ENCODE measurements at regions not wholly inside any gene's neighbourhood (a gene's known extent, or its start where the extent isn't known, plus 50 kb on each side); places are given as distances from the start of the nearest gene placed in this dataset.

DNA sequence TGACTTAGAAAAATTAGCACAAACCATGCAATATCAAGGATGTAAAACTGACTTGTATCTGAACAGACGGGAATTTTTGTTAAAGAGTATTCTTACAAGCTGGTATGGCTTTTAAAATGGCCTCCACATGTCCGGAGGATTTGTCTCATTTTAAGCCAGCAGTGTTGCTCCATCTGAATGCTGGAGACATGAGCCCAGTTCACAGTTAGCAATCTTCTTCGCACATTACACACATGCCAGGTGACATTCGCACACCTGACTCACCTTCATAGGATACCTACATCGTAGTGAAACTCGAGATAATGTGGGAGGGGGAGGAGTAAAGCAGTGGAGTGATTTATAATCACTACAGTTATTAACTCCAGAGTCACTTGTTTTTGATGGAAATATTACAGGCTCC, 231.8 kb upstream of the RBBP8 start:
- H3K27ac Mint-ChIP-seq: peak overlapping the region; percentile 48
- no peaks in the 10 kb centered on the region for H3K27me3 Mint-ChIP-seq (ENCODE audit: low read depth)
- H3K36me3 Mint-ChIP-seq: peaks cover 7% of the 10 kb centered on the region
- no peak for DNase-seq (ENCODE audit: low spot score in 2 of 2, unreplicated experiment in 2 of 2)
- TF ChIP-seq, protein P1, sequence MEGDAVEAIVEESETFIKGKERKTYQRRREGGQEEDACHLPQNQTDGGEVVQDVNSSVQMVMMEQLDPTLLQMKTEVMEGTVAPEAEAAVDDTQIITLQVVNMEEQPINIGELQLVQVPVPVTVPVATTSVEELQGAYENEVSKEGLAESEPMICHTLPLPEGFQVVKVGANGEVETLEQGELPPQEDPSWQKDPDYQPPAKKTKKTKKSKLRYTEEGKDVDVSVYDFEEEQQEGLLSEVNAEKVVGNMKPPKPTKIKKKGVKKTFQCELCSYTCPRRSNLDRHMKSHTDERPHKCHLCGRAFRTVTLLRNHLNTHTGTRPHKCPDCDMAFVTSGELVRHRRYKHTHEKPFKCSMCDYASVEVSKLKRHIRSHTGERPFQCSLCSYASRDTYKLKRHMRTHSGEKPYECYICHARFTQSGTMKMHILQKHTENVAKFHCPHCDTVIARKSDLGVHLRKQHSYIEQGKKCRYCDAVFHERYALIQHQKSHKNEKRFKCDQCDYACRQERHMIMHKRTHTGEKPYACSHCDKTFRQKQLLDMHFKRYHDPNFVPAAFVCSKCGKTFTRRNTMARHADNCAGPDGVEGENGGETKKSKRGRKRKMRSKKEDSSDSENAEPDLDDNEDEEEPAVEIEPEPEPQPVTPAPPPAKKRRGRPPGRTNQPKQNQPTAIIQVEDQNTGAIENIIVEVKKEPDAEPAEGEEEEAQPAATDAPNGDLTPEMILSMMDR (IDR thresholded peaks at IDR 0.05; ENCODE audit: unreplicated experiment): no peak
- no peak overlapping the region for H3K4me3 Mint-ChIP-seq
- H3K9me3 Mint-ChIP-seq: peaks cover 11% of the 10 kb centered on the region
- peaks cover 41% of the 10 kb centered on the region for H3K4me1 Mint-ChIP-seq

- H3K36me3 Mint-ChIP-seq: peaks cover 7% of the 10 kb centered on the region
- H3K27ac Mint-ChIP-seq: peak overlapping the region; percentile 84
- no peaks in the 10 kb centered on the region for H3K27me3 Mint-ChIP-seq (ENCODE audit: low read depth)
- no peak overlapping the region for H3K4me3 Mint-ChIP-seq
- peaks cover 39% of the 10 kb centered on the region for H3K4me1 Mint-ChIP-seq
- no peak for DNase-seq (ENCODE audit: low spot score in 2 of 2, unreplicated experiment in 2 of 2)
- TF ChIP-seq, protein P1 (IDR thresholded peaks at IDR 0.05; ENCODE audit: unreplicated experiment): no peak
- peaks cover 11% of the 10 kb centered on the region for H3K9me3 Mint-ChIP-seq
Observed at GRCh38 chr18:22701795-22702194, 231.3 kb upstream of the RBBP8 start.

GRCh38 chr18:22702806-22703205, 230.3 kb upstream of the RBBP8 start:
- Mint-ChIP-seq H3K36me3 (peaks cover 5% of the 10 kb centered on the region), H3K27ac (peak overlapping the region; percentile 84), H3K4me1 (peaks cover 39% of the 10 kb centered on the region), H3K27me3 (ENCODE audit: low read depth) (no peaks in the 10 kb centered on the region), H3K4me3 (no peak overlapping the region), H3K9me3 (peaks cover 11% of the 10 kb centered on the region)
- DNase-seq (ENCODE audit: low spot score in 2 of 2, unreplicated experiment in 2 of 2): no peak
- TF ChIP-seq, protein P1 (IDR thresholded peaks at IDR 0.05; ENCODE audit: unreplicated experiment): no peak

DNA sequence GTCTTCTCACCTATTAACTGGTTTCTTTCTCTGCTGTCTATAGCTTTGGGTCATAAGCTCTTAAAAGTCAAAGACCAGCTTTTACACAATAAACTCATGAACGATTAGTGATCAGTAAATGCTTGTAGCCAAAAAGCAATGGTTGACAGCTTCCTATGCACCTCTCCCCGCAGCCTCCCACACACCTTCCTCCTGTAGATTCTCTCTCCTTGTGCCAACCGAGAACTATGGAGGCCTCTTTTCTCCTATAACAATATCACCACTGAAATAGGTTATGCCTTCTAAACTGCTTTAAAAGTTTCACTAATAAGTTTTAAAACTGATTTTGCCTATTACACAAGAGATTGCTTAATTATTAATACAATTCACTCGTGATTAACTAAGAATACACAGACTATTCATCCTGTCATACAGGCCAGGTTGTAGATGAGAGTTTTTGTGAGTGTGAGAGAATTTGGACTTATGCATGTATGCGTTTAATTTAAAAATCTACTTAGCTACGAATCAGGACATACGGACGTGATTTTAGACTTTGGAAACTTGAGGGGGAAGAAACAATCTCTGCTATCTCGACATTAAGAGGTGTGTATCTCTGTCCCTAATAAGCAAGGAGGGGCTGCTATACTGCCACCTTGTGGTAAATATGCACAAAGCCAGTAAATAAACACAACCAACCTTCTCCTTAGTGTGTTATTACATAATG, 229.1 kb upstream of the RBBP8 start:
- H3K9me3 Mint-ChIP-seq: peaks cover 11% of the 10 kb centered on the region
- H3K4me3 Mint-ChIP-seq: no peak overlapping the region
- H3K27ac Mint-ChIP-seq: peak overlapping the region; percentile 76
- H3K4me1 Mint-ChIP-seq: peaks cover 40% of the 10 kb centered on the region
- H3K27me3 Mint-ChIP-seq (ENCODE audit: low read depth): no peaks in the 10 kb centered on the region
- H3K36me3 Mint-ChIP-seq: peaks cover 5% of the 10 kb centered on the region
- TF ChIP-seq, protein P1 (IDR thresholded peaks at IDR 0.05; ENCODE audit: unreplicated experiment): peak; percentile 77
- no peak for DNase-seq (ENCODE audit: low spot score in 2 of 2, unreplicated experiment in 2 of 2)

DNA sequence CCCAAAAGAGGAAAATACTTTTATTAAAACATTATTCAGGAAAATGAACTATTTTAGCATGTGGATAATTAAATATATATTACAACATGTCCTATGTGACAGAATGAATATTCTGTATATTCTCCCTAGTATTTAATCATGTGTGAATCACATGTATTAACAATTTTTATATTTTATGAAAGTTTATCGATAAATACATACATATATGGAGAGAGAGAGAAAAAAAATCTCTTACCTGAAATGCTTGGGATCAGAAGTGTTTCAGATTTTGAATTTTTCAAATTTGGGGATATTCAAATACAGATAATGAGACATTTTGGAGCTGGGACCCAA, 228.6 kb upstream of the RBBP8 start:
- TF ChIP-seq, protein P1 (IDR thresholded peaks at IDR 0.05; ENCODE audit: unreplicated experiment): no peak
- Mint-ChIP-seq H3K36me3 (peaks cover 5% of the 10 kb centered on the region), H3K4me3 (no peak overlapping the region), H3K27ac (no peak overlapping the region), H3K27me3 (ENCODE audit: low read depth) (no peaks in the 10 kb centered on the region), H3K9me3 (peaks cover 11% of the 10 kb centered on the region), H3K4me1 (peaks cover 44% of the 10 kb centered on the region)
- no peak for DNase-seq (ENCODE audit: low spot score in 2 of 2, unreplicated experiment in 2 of 2)
